Urothelium cell line (cell line): ENCODE measurements at regions not wholly inside any gene's neighbourhood (a gene's known extent, or its start where the extent isn't known, plus 50 kb on each side); places are given as distances from the start of the nearest gene placed in this dataset.

Experiments used
- DNase-seq: peaks from one replicate; pipeline ENCODE4 v3.0.0; 2011; ENCODE audit warnings: low spot score, mixed read lengths
- FAIRE-seq: peaks from 2 replicates; lab custom pipeline; 2011; peaks lifted over from hg19 to GRCh38; lab: Jason Lieb, UNC

- FAIRE-seq (no peak), DNase-seq (no peak)
Measured at GRCh38 chr20:16942756-16943155, 194.6 kb downstream of the OTOR start.

GRCh38 chr20:16944745-16945144 is 196.6 kb downstream of the OTOR start:
- FAIRE-seq, result no peak
- no peak for DNase-seq

- no peak for FAIRE-seq
Measured at GRCh38 chr20:16945619-16946018, 197.5 kb downstream of the OTOR start.

GRCh38 chr20:16946097-16946496 is 197.9 kb downstream of the OTOR start:
- FAIRE-seq, result no peak
- DNase-seq, result no peak

More at GRCh38 chr20:16945619-16946018, 197.5 kb downstream of the OTOR start:
- DNase-seq, result no peak

- FAIRE-seq (peak; percentile 9), DNase-seq (peak; percentile 39)
Measured at GRCh38 chr20:16947479-16947878, 199.3 kb downstream of the OTOR start.

GRCh38 chr20:16951876-16952275 is 203.7 kb downstream of the OTOR start:
- DNase-seq (no peak), FAIRE-seq (no peak)

GRCh38 chr20:16952965-16953364 is 204.8 kb downstream of the OTOR start:
- DNase-seq (no peak), FAIRE-seq (no peak)

- no peak for FAIRE-seq
- DNase-seq, result no peak
Measured at GRCh38 chr20:16953858-16954257, 205.7 kb downstream of the OTOR start.

- DNase-seq (no peak), FAIRE-seq (no peak)
Measured at GRCh38 chr20:16955462-16955861, 207.3 kb downstream of the OTOR start.

- DNase-seq (no peak), FAIRE-seq (no peak)
Measured at GRCh38 chr20:16955971-16956370, 207.8 kb downstream of the OTOR start.

- FAIRE-seq (no peak), DNase-seq (no peak)
Measured at GRCh38 chr20:16965401-16965800, 217.2 kb downstream of the OTOR start.

GRCh38 chr20:16966276-16966880 is 218.2 kb downstream of the OTOR start:
- no peak for FAIRE-seq
- no peak for DNase-seq

GRCh38 chr20:16968099-16968498 is 219.9 kb downstream of the OTOR start:
- FAIRE-seq, result no peak

GRCh38 chr20:16970776-16971175 is 222.6 kb downstream of the OTOR start:
- FAIRE-seq (no peak), DNase-seq (no peak)

More at GRCh38 chr20:16968099-16968498, 219.9 kb downstream of the OTOR start:
- no peak for DNase-seq

- DNase-seq (no peak), FAIRE-seq (no peak)
Measured at GRCh38 chr20:16974080-16974854, 226.1 kb downstream of the OTOR start.

- no peak for DNase-seq
- FAIRE-seq, result no peak
Measured at GRCh38 chr20:16974855-16975162, 226.7 kb downstream of the OTOR start.

- no peak for FAIRE-seq
- no peak for DNase-seq
Measured at GRCh38 chr20:16975682-16976081, 227.5 kb downstream of the OTOR start.

GRCh38 chr20:16978497-16978896 is 230.3 kb downstream of the OTOR start:
- FAIRE-seq (no peak), DNase-seq (no peak)

GRCh38 chr20:16982091-16982726 is 234.1 kb downstream of the OTOR start:
- FAIRE-seq (no peak), DNase-seq (no peak)

- DNase-seq, result no peak
- FAIRE-seq, result no peak
Measured at GRCh38 chr20:16984481-16984880, 236.3 kb downstream of the OTOR start.

GRCh38 chr20:17003170-17003870 is 223.5 kb upstream of the PCSK2 start:
- no peak for FAIRE-seq

GRCh38 chr20:17010181-17010580 is 216.7 kb upstream of the PCSK2 start:
- FAIRE-seq (no peak), DNase-seq (no peak)

More at GRCh38 chr20:17003170-17003870, 223.5 kb upstream of the PCSK2 start:
- DNase-seq, result no peak
